ENCODE measurements at regions not wholly inside any gene's neighbourhood (a gene's known extent, or its start where the extent isn't known, plus 50 kb on each side); places are given as distances from the start of the nearest gene placed in this dataset.
"Not testable (repeated sequence)": the region's sequence is repeated elsewhere in the genome, so short reads cannot be mapped to it uniquely, and the experiment has no call there.

DNA sequence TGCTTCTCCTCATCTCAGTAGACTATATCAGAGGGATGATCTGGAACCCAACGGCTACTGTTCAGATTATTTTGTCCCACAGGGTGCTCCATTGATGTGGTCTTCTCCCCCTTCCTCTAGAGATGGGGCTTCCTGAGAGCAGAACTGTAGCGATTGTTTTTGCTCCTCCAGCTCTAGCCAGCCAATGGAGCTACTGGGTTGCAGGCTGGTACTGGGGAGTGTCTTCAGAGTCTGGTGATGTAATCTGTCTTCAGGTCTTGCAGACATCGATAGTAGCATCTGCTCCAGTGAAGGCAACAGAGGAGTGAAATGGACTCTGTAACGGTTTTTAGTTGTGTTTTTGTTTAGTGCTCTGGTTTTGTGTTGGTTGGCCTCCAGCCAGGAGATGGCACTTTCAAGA lies 621.9 kb downstream of the RNF144A start:
- H3K9me3 Mint-ChIP-seq = peaks cover 73% of the 10 kb centered on the region
- intact Hi-C loops (cut with micrococcal nuclease) = no loop called here
- H3K4me1 Mint-ChIP-seq (ENCODE audit: low read depth) = peaks cover 38% of the 10 kb centered on the region
- peaks cover 26% of the 10 kb centered on the region for H3K36me3 Mint-ChIP-seq (ENCODE audit: low read depth)
- no peak for DNase-seq (ENCODE audit: low spot score)
- no peak overlapping the region for H3K27ac Mint-ChIP-seq
- no peak overlapping the region for H3K4me3 Mint-ChIP-seq
- no peaks in the 10 kb centered on the region for H3K27me3 Mint-ChIP-seq (ENCODE audit: insufficient read depth)

DNA sequence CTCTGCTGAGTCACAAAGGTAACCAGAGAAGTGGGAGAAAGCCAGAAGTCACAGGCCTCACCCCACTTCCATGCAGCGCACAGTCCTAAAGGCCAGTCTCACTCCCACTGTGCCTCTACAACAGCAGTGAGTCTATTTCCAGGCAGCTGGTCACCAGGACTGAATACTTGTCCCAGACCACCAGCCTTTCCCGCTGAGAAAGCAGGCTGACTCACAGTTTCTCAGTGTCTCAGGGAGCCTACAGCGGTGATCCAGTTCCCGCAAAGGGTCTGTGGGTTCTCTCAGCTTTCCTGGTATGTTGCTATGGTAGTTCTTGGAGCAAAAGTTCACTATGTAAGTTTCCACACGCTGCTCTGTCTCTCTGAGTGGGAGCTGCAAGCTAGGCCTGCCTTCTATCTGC lies 622.5 kb downstream of the RNF144A start:
- no peak overlapping the region for H3K27ac Mint-ChIP-seq
- no peaks in the 10 kb centered on the region for H3K27me3 Mint-ChIP-seq (ENCODE audit: insufficient read depth)
- H3K36me3 Mint-ChIP-seq (ENCODE audit: low read depth) = peaks cover 29% of the 10 kb centered on the region
- H3K4me1 Mint-ChIP-seq (ENCODE audit: low read depth) = peaks cover 31% of the 10 kb centered on the region
- intact Hi-C loops (cut with micrococcal nuclease) = no loop called here
- peaks cover 69% of the 10 kb centered on the region for H3K9me3 Mint-ChIP-seq
- H3K4me3 Mint-ChIP-seq = no peak overlapping the region
- no peak for DNase-seq (ENCODE audit: low spot score)

GRCh38 chr2:7552825-7553570 lies 635.8 kb downstream of the RNF144A start:
- intact Hi-C loops (cut with micrococcal nuclease) = loop anchor here (2.0 kb wide), 1 partner anchor 16 kb away; no protein-coding TSS in a partner anchor
- DNase-seq (ENCODE audit: low spot score) = peak; percentile 8
- peak overlapping the region; percentile 55 for H3K4me3 Mint-ChIP-seq
- H3K36me3 Mint-ChIP-seq (ENCODE audit: low read depth) = peaks cover 15% of the 10 kb centered on the region
- peaks cover 18% of the 10 kb centered on the region for H3K9me3 Mint-ChIP-seq
- peaks cover 25% of the 10 kb centered on the region for H3K4me1 Mint-ChIP-seq (ENCODE audit: low read depth)
- H3K27ac Mint-ChIP-seq = peak overlapping the region; percentile 46
- H3K27me3 Mint-ChIP-seq (ENCODE audit: insufficient read depth) = no peaks in the 10 kb centered on the region

- H3K27ac Mint-ChIP-seq = no peak overlapping the region
- peaks cover 30% of the 10 kb centered on the region for H3K4me1 Mint-ChIP-seq (ENCODE audit: low read depth)
- no peak overlapping the region for H3K4me3 Mint-ChIP-seq
- intact Hi-C loops (cut with micrococcal nuclease) = no loop called here
- DNase-seq (ENCODE audit: low spot score) = no peak
- H3K27me3 Mint-ChIP-seq (ENCODE audit: insufficient read depth) = no peaks in the 10 kb centered on the region
- peaks cover 14% of the 10 kb centered on the region for H3K36me3 Mint-ChIP-seq (ENCODE audit: low read depth)
- H3K9me3 Mint-ChIP-seq = peaks cover 9% of the 10 kb centered on the region
Observed at GRCh38 chr2:7555260-7555659, 638.0 kb downstream of the RNF144A start.

GRCh38 chr2:7557376-7557775 lies 640.2 kb downstream of the RNF144A start:
- Mint-ChIP-seq H3K27me3 (ENCODE audit: insufficient read depth) (no peaks in the 10 kb centered on the region), H3K27ac (peak overlapping the region; percentile 8), H3K9me3 (peaks cover 15% of the 10 kb centered on the region), H3K4me1 (ENCODE audit: low read depth) (peaks cover 30% of the 10 kb centered on the region), H3K36me3 (ENCODE audit: low read depth) (peaks cover 19% of the 10 kb centered on the region), H3K4me3 (no peak overlapping the region)
- no peak for DNase-seq (ENCODE audit: low spot score)
- intact Hi-C loops (cut with micrococcal nuclease) = no loop called here

GRCh38 chr2:7559791-7560190 lies 642.6 kb downstream of the RNF144A start:
- intact Hi-C loops (cut with micrococcal nuclease) = loop anchor here (10.0 kb wide), 2 partner anchors 355 to 595 kb away; no protein-coding TSS in a partner anchor
- peaks cover 24% of the 10 kb centered on the region for H3K36me3 Mint-ChIP-seq (ENCODE audit: low read depth)
- peaks cover 23% of the 10 kb centered on the region for H3K9me3 Mint-ChIP-seq
- H3K4me1 Mint-ChIP-seq (ENCODE audit: low read depth) = peaks cover 19% of the 10 kb centered on the region
- no peak overlapping the region for H3K27ac Mint-ChIP-seq
- no peak overlapping the region for H3K4me3 Mint-ChIP-seq
- H3K27me3 Mint-ChIP-seq (ENCODE audit: insufficient read depth) = no peaks in the 10 kb centered on the region
- no peak for DNase-seq (ENCODE audit: low spot score)

- peaks cover 40% of the 10 kb centered on the region for H3K9me3 Mint-ChIP-seq
- no peak overlapping the region for H3K4me3 Mint-ChIP-seq
- intact Hi-C loops (cut with micrococcal nuclease) = loop anchor here (5.0 to 10.0 kb wide), 6 partner anchors 161 to 841 kb away; no protein-coding TSS in a partner anchor
- H3K36me3 Mint-ChIP-seq (ENCODE audit: low read depth) = peaks cover 34% of the 10 kb centered on the region
- peak overlapping the region; percentile 90 for H3K27ac Mint-ChIP-seq
- DNase-seq (ENCODE audit: low spot score) = no peak
- H3K27me3 Mint-ChIP-seq (ENCODE audit: insufficient read depth) = no peaks in the 10 kb centered on the region
- H3K4me1 Mint-ChIP-seq (ENCODE audit: low read depth) = peaks cover 46% of the 10 kb centered on the region
Observed at GRCh38 chr2:7566382-7566881, 649.2 kb downstream of the RNF144A start.

DNA sequence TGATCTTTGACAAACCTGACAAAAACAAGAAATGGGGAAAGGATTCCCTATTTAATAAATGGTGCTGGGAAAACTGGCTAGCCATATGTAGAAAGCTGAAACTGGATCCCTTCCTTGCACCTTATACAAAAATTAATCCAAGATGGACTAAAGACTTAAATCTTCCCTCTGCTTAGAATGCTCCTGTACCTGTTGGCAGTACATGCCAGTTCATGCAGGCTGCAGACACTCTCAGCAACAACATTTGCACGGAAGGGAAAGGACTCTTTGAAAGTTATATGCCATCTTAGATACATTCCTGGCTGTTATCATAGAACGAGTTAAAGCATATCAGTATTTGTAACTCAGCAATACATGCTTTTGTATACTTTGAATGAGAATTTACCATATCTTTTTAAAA lies 649.9 kb downstream of the RNF144A start:
- H3K27ac Mint-ChIP-seq = peak overlapping the region; percentile 90
- intact Hi-C loops (cut with micrococcal nuclease) = loop anchor here (1.0 to 10.0 kb wide), 16 partner anchors 21 to 1117 kb away; no protein-coding TSS in a partner anchor
- peak overlapping the region; percentile 25 for H3K4me3 Mint-ChIP-seq
- peaks cover 35% of the 10 kb centered on the region for H3K36me3 Mint-ChIP-seq (ENCODE audit: low read depth)
- H3K27me3 Mint-ChIP-seq (ENCODE audit: insufficient read depth); DNase-seq (ENCODE audit: low spot score): not testable (repeated sequence)
- H3K9me3 Mint-ChIP-seq = peaks cover 34% of the 10 kb centered on the region
- H3K4me1 Mint-ChIP-seq (ENCODE audit: low read depth) = peaks cover 53% of the 10 kb centered on the region

DNA sequence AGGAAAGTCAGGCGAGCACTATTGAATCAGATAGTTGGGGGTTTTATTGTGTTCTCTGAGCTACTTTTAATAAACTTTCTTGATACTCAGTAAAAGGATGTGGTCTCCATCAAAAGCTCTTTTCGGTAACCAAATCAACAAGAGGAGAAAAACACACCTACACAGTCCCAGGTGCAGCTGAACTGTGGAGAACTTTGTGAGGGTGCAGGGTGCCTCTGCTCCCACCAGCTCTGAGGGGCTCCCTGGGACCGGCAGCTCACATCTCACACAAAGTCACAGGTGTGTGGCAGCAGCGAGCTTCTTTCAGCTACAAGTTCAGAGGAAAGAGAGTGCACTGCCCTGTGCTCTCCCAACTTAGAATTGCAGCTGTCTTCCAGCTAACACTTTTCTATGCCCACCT lies 650.4 kb downstream of the RNF144A start:
- H3K9me3 Mint-ChIP-seq = peaks cover 31% of the 10 kb centered on the region
- peak overlapping the region; percentile 25 for H3K4me3 Mint-ChIP-seq
- DNase-seq (ENCODE audit: low spot score) = peak; percentile 47
- H3K4me1 Mint-ChIP-seq (ENCODE audit: low read depth) = peaks cover 59% of the 10 kb centered on the region
- intact Hi-C loops (cut with micrococcal nuclease) = loop anchor here (1.0 to 10.0 kb wide), 17 partner anchors 21 to 1117 kb away; no protein-coding TSS in a partner anchor
- peak overlapping the region; percentile 90 for H3K27ac Mint-ChIP-seq
- H3K36me3 Mint-ChIP-seq (ENCODE audit: low read depth) = peaks cover 33% of the 10 kb centered on the region
- H3K27me3 Mint-ChIP-seq (ENCODE audit: insufficient read depth) = no peaks in the 10 kb centered on the region

- H3K4me1 Mint-ChIP-seq (ENCODE audit: low read depth) = peaks cover 65% of the 10 kb centered on the region
- peak overlapping the region; percentile 54 for H3K27ac Mint-ChIP-seq
- intact Hi-C loops (cut with micrococcal nuclease) = no loop called here
Observed at GRCh38 chr2:7570247-7570646, 653.0 kb downstream of the RNF144A start.

GRCh38 chr2:7571701-7572100 lies 654.5 kb downstream of the RNF144A start:
- no peak for DNase-seq (ENCODE audit: low spot score)
- Mint-ChIP-seq H3K4me3 (no peak overlapping the region), H3K4me1 (ENCODE audit: low read depth) (peaks cover 55% of the 10 kb centered on the region), H3K27me3 (ENCODE audit: insufficient read depth) (no peaks in the 10 kb centered on the region), H3K27ac (peak overlapping the region; percentile 32), H3K9me3 (peaks cover 19% of the 10 kb centered on the region), H3K36me3 (ENCODE audit: low read depth) (peaks cover 31% of the 10 kb centered on the region)
- intact Hi-C loops (cut with micrococcal nuclease) = loop anchor here (1.0 kb wide), 1 partner anchor 101 kb away; no protein-coding TSS in a partner anchor

More at GRCh38 chr2:7570247-7570646, 653.0 kb downstream of the RNF144A start:
- peaks cover 23% of the 10 kb centered on the region for H3K9me3 Mint-ChIP-seq
- H3K27me3 Mint-ChIP-seq (ENCODE audit: insufficient read depth) = no peaks in the 10 kb centered on the region
- DNase-seq (ENCODE audit: low spot score) = no peak
- H3K36me3 Mint-ChIP-seq (ENCODE audit: low read depth) = peaks cover 35% of the 10 kb centered on the region
- no peak overlapping the region for H3K4me3 Mint-ChIP-seq

- Mint-ChIP-seq H3K27me3 (ENCODE audit: insufficient read depth) (no peaks in the 10 kb centered on the region), H3K4me3 (no peak overlapping the region), H3K4me1 (ENCODE audit: low read depth) (peaks cover 47% of the 10 kb centered on the region), H3K9me3 (peaks cover 18% of the 10 kb centered on the region), H3K27ac (peak overlapping the region; percentile 83), H3K36me3 (ENCODE audit: low read depth) (peaks cover 26% of the 10 kb centered on the region)
- intact Hi-C loops (cut with micrococcal nuclease) = no loop called here
- peak; percentile 5 for DNase-seq (ENCODE audit: low spot score)
Observed at GRCh38 chr2:7572450-7572849, 655.2 kb downstream of the RNF144A start.

GRCh38 chr2:7573166-7573825 lies 656.1 kb downstream of the RNF144A start:
- no peak overlapping the region for H3K4me3 Mint-ChIP-seq
- peaks cover 27% of the 10 kb centered on the region for H3K9me3 Mint-ChIP-seq
- peaks cover 34% of the 10 kb centered on the region for H3K36me3 Mint-ChIP-seq (ENCODE audit: low read depth)
- H3K27ac Mint-ChIP-seq = no peak overlapping the region
- H3K27me3 Mint-ChIP-seq (ENCODE audit: insufficient read depth) = no peaks in the 10 kb centered on the region
- DNase-seq (ENCODE audit: low spot score) = no peak
- intact Hi-C loops (cut with micrococcal nuclease) = no loop called here
- peaks cover 39% of the 10 kb centered on the region for H3K4me1 Mint-ChIP-seq (ENCODE audit: low read depth)

Measured in activated T-helper 1 cell treated with anti-CD3 and anti-CD28 coated beads, Interleukin-12 subunit alpha, Interleukin-12 subunit beta, Interleukin-2, Interleukin-4 antibody, amounts not matched to agents 30 ng/mL and 10 ng/mL and 1 ng/mL, durations not matched to agents 14 hours and 24 hours and 36 hours (primary cell).